IMR-90 (cell line): ENCODE measurements at regions not wholly inside any gene's neighbourhood (a gene's known extent, or its start where the extent isn't known, plus 50 kb on each side); places are given as distances from the start of the nearest gene placed in this dataset.

Experiments used
- ATAC-seq: fragments of 200-7000 bp; cut with Tn5 transposase; 2 replicates; pipeline ENCODE4 v1.9.1; 2020; ENCODE audit warnings: low read depth, mild to moderate bottlenecking, moderate library complexity
- BruUV-seq: library from RNA; stranded (reverse); fragments of 400-500 nt; replicated peaks from 2 replicates; lab custom pipeline; 2021; lab: Mats Ljungman, UMichigan
- CTCF ChIA-PET: fragments of 300-600 bp; formaldehyde crosslinking; extraction: SDS; loops from one replicate; lab custom pipeline; 2021; ENCODE audit warnings: antibody characterized with exemption; lab: Yijun Ruan, JAX
- POLR2A ChIA-PET: fragments of 300-600 bp; sonication (Branson Sonifier 250); formaldehyde crosslinking; loops from one replicate; lab custom pipeline; 2022; ENCODE audit warnings: antibody characterized with exemption; ENCODE audit not compliant: unreplicated experiment; lab: Charles Lee
- DNase-seq: peaks from one replicate; pipeline ENCODE4 v3.0.0; 2013
- H2AFZ ChIP-seq: replicated peaks from 2 replicates; pipeline ENCODE3; 2013; ENCODE audit warnings: low read length, mild to moderate bottlenecking; ENCODE audit not compliant: poor library complexity
- H2AK5ac ChIP-seq: 2 replicates; pipeline ENCODE4 v1.6.1; 2013; ENCODE audit warnings: low read depth, low read length, inconsistent platforms
- H2AK9ac ChIP-seq: replicated peaks from 2 replicates; pipeline ENCODE3; 2013; ENCODE audit warnings: mild to moderate bottlenecking, low read depth, low read length, moderate library complexity; ENCODE audit not compliant: poor library complexity
- H2BK120ac ChIP-seq: 2 replicates; pipeline ENCODE4 v1.6.1; 2013; ENCODE audit warnings: low read depth, low read length, inconsistent platforms
- H2BK15ac ChIP-seq: 3 replicates; pipeline ENCODE4 v1.6.1; 2013; ENCODE audit warnings: low read depth, low read length, inconsistent platforms
- H2BK20ac ChIP-seq: 2 replicates; pipeline ENCODE4 v1.6.1; 2013; ENCODE audit warnings: low read depth, mild to moderate bottlenecking, inconsistent platforms, low read length, moderate library complexity
- H2BK5ac ChIP-seq: 2 replicates; pipeline ENCODE4 v1.6.1; 2013; ENCODE audit warnings: mild to moderate bottlenecking, low read depth, low read length, inconsistent platforms; ENCODE audit not compliant: poor library complexity, severe bottlenecking
- H3K14ac ChIP-seq: replicated peaks from 2 replicates; pipeline ENCODE4 v1.6.1; 2013; ENCODE audit warnings: low read depth, low read length, inconsistent platforms
- H3K18ac ChIP-seq: 2 replicates; pipeline ENCODE4 v1.6.1; 2013; ENCODE audit warnings: low read depth, low read length, control low read depth
- H3K23ac ChIP-seq: 2 replicates; pipeline ENCODE4 v1.6.1; 2013; ENCODE audit warnings: low read depth, low read length, inconsistent platforms
- H3K27ac ChIP-seq: 2 replicates; pipeline ENCODE4 v1.5.1; 2013; ENCODE audit warnings: mild to moderate bottlenecking, control low read depth, low read length; ENCODE audit not compliant: insufficient read depth
- H3K27me3 ChIP-seq: 2 replicates; pipeline ENCODE4 v1.6.1; 2013; ENCODE audit warnings: low read length; ENCODE audit not compliant: control insufficient read depth, insufficient read depth
- H3K36me3 ChIP-seq: 2 replicates; pipeline ENCODE4 v1.6.1; 2013; ENCODE audit warnings: low read length, mixed read lengths; ENCODE audit not compliant: control insufficient read depth, insufficient read depth
- H3K4ac ChIP-seq: 2 replicates; pipeline ENCODE4 v1.6.1; 2013; ENCODE audit warnings: low read depth, low read length, inconsistent platforms
- H3K4me1 ChIP-seq: 2 replicates; pipeline ENCODE4 v1.6.1; 2013; ENCODE audit warnings: low read length, mixed read lengths; ENCODE audit not compliant: control insufficient read depth, insufficient read depth
- H3K4me2 ChIP-seq: 2 replicates; pipeline ENCODE4 v1.6.1; 2013; ENCODE audit warnings: low read depth, mild to moderate bottlenecking, control low read depth, low read length, moderate library complexity
- H3K4me3 ChIP-seq: 2 replicates; pipeline ENCODE4 v1.5.1; 2013; ENCODE audit warnings: low read depth, mild to moderate bottlenecking, control low read depth, low read length, moderate library complexity; ENCODE audit not compliant: insufficient read depth
- H3K56ac ChIP-seq: 2 replicates; pipeline ENCODE4 v1.6.1; 2013; ENCODE audit warnings: low read length, inconsistent platforms; ENCODE audit not compliant: insufficient read depth; ENCODE audit errors: extremely low read depth
- H3K79me1 ChIP-seq, 2 experiments: 2 replicates each; pipeline ENCODE4 v1.6.1; 2013; ENCODE audit warnings: low read length in 2 of 2, inconsistent platforms in 1 of 2, low read depth in 1 of 2
- H3K9ac ChIP-seq: 2 replicates; pipeline ENCODE4 v1.6.1; 2013; ENCODE audit warnings: low read depth, low read length, control low read depth
- H3K9me1 ChIP-seq: 2 replicates; pipeline ENCODE4 v1.6.1; 2013; ENCODE audit warnings: low read length, inconsistent platforms; ENCODE audit not compliant: insufficient read depth
- H3K9me3 ChIP-seq: 2 replicates; pipeline ENCODE4 v1.6.1; 2013; ENCODE audit warnings: low read length; ENCODE audit not compliant: control insufficient read depth, insufficient read depth
- H4K20me1 ChIP-seq: 2 replicates; pipeline ENCODE4 v1.6.1; 2013; ENCODE audit warnings: low read length, inconsistent platforms; ENCODE audit not compliant: insufficient read depth
- H4K5ac ChIP-seq: 2 replicates; pipeline ENCODE4 v1.6.1; 2013; ENCODE audit warnings: mild to moderate bottlenecking, low read depth, low read length, control low read depth
- H4K8ac ChIP-seq, 2 experiments: 2 replicates each; pipeline ENCODE4 v1.6.1; 2013; ENCODE audit warnings: low read depth in 2 of 2, low read length in 2 of 2, control low read depth in 1 of 2, inconsistent platforms in 1 of 2
- H4K91ac ChIP-seq: 2 replicates; pipeline ENCODE4 v1.6.1; 2013; ENCODE audit warnings: low read depth, low read length, inconsistent platforms; ENCODE audit not compliant: insufficient read depth
- CEBPB ChIP-seq: IDR thresholded peaks from 2 replicates; pipeline ENCODE4 v1.6.1; 2012; ENCODE audit warnings: low read depth, low read length, improper control_type of control experiment
- NFE2L2 ChIP-seq: fragments of 150-350 bp; IDR thresholded peaks from 2 replicates; pipeline ENCODE4 v1.6.1; 2016; ENCODE audit warnings: low read depth, mild to moderate bottlenecking, low read length
- WGBS, 2 experiments: methylation state at CpG; one replicate each; pipeline versions ENCODE4 v1.1.5 to v1.1.7; 2013; ENCODE audit warnings: missing lambda C conversion rate in 2 of 2; ENCODE audit not compliant: insufficient read length in 1 of 2; ENCODE audit errors: extremely low coverage in 2 of 2; 5-methylcytosine and 5-hydroxymethylcytosine counted together
- dilution Hi-C: fragments of 300-500 bp; cut with HindIII; formaldehyde crosslinking; loops from one replicate; pipeline ENCODE4 v1.14.3; 2018; ENCODE audit warnings: low sequenced_read_pairs; ENCODE audit not compliant: unreplicated experiment
- in situ Hi-C: fragments of 300-500 bp; cut with MboI; formaldehyde crosslinking; loops from 3 replicates; pipeline ENCODE4 v1.14.3; 2019; ENCODE audit warnings: low sequenced_read_pairs, inconsistent platforms, mixed read lengths
- intact Hi-C: fragments of 100-400 bp; cut with micrococcal nuclease; formaldehyde crosslinking; loops from 2 replicates; pipeline ENCODE4 v1.10.0; 2022
- TF ChIP-seq, protein P1 (sequence below): fragments of 150-350 bp; IDR thresholded peaks from 2 replicates; pipeline ENCODE4 v1.6.1; 2016; ENCODE audit warnings: low read depth, mild to moderate bottlenecking, low read length, moderate library complexity, borderline replicate concordance

DNA sequence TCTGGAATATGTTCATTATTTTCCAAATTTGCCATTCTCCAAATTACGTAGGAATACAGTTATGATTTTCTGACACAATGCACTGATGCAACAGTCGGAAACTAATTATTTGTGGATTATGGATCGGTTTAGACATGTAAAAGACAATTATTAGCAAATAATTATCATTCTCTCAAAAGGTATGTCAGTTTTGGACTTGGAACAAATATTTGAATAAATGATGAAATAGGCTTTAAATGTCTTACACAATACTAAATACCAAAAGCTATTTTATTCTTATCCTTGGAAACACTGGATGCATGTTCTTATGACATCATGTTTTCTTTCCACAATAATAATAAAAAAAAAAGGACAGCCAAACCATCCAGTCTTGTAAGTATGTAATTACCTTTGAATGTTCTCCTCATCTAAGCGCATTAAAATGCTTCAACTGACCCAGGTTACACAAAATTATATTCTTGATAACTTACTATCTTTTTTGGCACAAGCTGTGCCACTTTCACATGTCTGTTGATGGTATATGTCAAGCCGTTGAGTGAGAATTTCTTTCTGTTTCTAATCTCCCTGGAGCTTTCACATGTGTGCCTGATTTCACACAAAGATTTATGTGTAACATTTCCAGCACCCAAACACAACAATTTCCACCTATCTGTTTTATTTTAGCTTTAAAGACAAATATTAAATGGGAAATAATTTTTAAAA is 238.5 kb upstream of the ZNF385D start:
- H4K5ac ChIP-seq, result no peak overlapping the region
- dilution Hi-C loops (no loop called here), in situ Hi-C loops (no loop called here), intact Hi-C loops (no loop called here)
- no peak overlapping the region for H2AK5ac ChIP-seq
- no peak overlapping the region for H3K4me3 ChIP-seq
- no peak overlapping the region for H2AK9ac ChIP-seq
- no peaks in the 10 kb centered on the region for H3K36me3 ChIP-seq
- H3K79me1 ChIP-seq, result no peaks in the 10 kb centered on the region
- H3K18ac ChIP-seq, result no peak overlapping the region
- no peak overlapping the region for H3K56ac ChIP-seq
- H4K8ac ChIP-seq, result no peak overlapping the region
- CTCF ChIA-PET, result no interaction called here
- TF ChIP-seq CEBPB (0 out of 2 replicates have a peak, but pooled peaks have one; percentile 6), NFE2L2 (no peak)
- TF ChIP-seq, protein P1, sequence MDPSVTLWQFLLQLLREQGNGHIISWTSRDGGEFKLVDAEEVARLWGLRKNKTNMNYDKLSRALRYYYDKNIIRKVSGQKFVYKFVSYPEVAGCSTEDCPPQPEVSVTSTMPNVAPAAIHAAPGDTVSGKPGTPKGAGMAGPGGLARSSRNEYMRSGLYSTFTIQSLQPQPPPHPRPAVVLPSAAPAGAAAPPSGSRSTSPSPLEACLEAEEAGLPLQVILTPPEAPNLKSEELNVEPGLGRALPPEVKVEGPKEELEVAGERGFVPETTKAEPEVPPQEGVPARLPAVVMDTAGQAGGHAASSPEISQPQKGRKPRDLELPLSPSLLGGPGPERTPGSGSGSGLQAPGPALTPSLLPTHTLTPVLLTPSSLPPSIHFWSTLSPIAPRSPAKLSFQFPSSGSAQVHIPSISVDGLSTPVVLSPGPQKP, result no peak
- H2BK120ac ChIP-seq, result no peak overlapping the region
- no peaks in the 10 kb centered on the region for H4K20me1 ChIP-seq
- POLR2A ChIA-PET, result no interaction called here
- WGBS, 2 experiments, result no CpG with 5 or more reads among the region's 5 CpGs
- no peaks in the 10 kb centered on the region for H3K9me3 ChIP-seq
- no peak overlapping the region for H2BK5ac ChIP-seq
- ATAC-seq, result no peak
- no TSS peak for BruUV-seq
- H2AFZ ChIP-seq, result no peak overlapping the region
- no peak overlapping the region for H3K14ac ChIP-seq
- no peak overlapping the region for H2BK15ac ChIP-seq
- H3K4ac ChIP-seq, result no peak overlapping the region
- no peaks in the 10 kb centered on the region for H3K9me1 ChIP-seq
- H3K27ac ChIP-seq, result no peak overlapping the region
- H3K23ac ChIP-seq, result no peak overlapping the region
- H2BK20ac ChIP-seq, result no peak overlapping the region
- DNase-seq, result no peak
- H4K91ac ChIP-seq, result no peak overlapping the region
- no peaks in the 10 kb centered on the region for H3K27me3 ChIP-seq
- no peak overlapping the region for H3K4me2 ChIP-seq
- no peak overlapping the region for H3K9ac ChIP-seq
- no peaks in the 10 kb centered on the region for H3K4me1 ChIP-seq
